ENCODE measurements at regions not wholly inside any gene's neighbourhood (a gene's known extent, or its start where the extent isn't known, plus 50 kb on each side); places are given as distances from the start of the nearest gene placed in this dataset.

DNA sequence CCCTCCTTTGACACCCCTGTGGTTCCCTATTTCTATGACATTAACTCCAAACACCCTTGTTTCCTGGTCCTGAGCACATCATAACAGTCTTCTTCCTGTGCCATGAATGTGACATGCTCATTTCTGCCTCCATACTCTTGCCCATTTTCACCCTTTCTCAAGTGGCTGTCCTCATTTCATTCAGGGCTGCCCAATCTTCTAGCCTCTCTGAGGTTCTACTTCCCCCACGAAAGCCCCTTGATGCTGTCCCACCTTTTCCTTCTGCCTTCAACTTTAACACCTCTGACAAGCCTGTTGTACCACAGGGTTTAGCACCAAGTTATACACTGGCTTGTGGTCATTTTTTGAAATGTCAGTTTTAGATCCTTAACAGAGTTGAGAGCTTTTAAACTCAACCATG, 136.2 kb upstream of the BOD1L1 start:
- no peak overlapping the region for H3K9ac ChIP-seq (ENCODE audit: low read depth, low read length)
- no peaks in the 10 kb centered on the region for H3K27me3 ChIP-seq (ENCODE audit: control insufficient read depth, insufficient read depth, low read length)
- no peaks in the 10 kb centered on the region for H3K36me3 ChIP-seq (ENCODE audit: insufficient read depth, low read length)
- H3K4me3 ChIP-seq (ENCODE audit: low read length): no peak overlapping the region
- no peak overlapping the region for H3K4me2 ChIP-seq (ENCODE audit: low read length)
- H3K4me1 ChIP-seq (ENCODE audit: control insufficient read depth, insufficient read depth, low read length): peaks cover 6% of the 10 kb centered on the region
- no peaks in the 10 kb centered on the region for H3K9me3 ChIP-seq (replicated peaks; ENCODE audit: low read length)

DNA sequence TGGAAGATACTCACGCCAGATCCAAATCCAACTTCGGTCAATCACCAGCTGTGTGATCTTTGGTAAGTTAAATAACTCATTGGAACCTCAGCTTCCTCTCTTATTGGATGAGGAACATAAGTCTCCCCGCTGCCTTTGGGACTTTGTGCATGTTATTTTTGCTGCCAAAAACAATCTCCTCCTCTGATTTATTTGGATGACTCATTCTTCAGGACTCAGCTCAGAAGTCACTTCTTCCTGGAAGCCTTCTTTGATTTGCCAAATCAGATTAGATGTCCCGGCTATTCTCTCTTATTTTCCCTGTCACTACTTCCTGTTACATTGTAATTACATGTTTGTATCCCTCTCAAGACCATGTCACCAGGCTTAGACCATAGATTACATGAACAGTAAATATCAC, 138.0 kb upstream of the BOD1L1 start:
- no peak overlapping the region for H3K9ac ChIP-seq (ENCODE audit: low read depth, low read length)
- no peak overlapping the region for H3K4me3 ChIP-seq (ENCODE audit: low read length)
- H3K9me3 ChIP-seq (replicated peaks; ENCODE audit: low read length): no peaks in the 10 kb centered on the region
- peaks cover 6% of the 10 kb centered on the region for H3K4me1 ChIP-seq (ENCODE audit: control insufficient read depth, insufficient read depth, low read length)
- no peaks in the 10 kb centered on the region for H3K36me3 ChIP-seq (ENCODE audit: insufficient read depth, low read length)
- no peaks in the 10 kb centered on the region for H3K27me3 ChIP-seq (ENCODE audit: control insufficient read depth, insufficient read depth, low read length)
- no peak overlapping the region for H3K4me2 ChIP-seq (ENCODE audit: low read length)

DNA sequence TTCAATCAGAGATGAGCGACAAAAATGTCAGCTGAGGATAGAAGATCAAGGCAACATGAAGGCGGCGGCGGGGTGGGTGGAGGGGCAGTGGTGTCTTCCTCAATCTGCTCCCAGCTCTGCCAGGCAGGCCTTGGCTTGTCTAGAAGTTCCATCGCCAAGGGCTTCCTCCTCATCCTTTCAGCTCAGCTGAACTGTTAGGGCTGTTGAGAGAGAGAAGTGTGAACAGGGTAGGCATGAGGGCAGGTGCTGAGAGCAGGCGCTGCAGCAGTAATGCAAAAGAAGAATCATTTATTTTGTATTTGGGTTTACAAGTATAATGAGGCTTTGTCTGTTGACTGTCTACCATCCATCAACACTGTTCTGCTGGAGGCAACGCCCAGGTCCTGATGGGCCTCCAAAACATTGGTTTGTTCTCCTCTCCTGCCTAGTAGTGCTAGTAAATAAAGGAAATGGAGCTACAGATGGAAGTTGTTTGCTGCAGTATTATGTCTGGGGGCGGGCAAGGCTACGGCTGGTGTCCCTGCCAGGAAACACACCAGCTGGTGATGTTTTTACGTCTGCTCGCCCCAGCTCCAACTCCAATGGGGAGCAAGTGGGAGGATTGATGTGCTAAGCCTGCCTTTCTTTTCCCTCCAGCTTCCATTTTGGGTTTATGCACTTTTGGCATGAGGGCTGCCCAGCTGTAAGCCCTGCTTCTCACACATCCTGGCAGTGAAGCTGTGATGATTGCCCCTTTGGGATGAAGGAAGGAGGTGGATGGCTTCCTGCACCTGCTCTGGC, 139.4 kb upstream of the BOD1L1 start:
- Histone ChIP-seq H3K9me3 (replicated peaks; ENCODE audit: low read length) (no peaks in the 10 kb centered on the region), H3K4me1 (ENCODE audit: control insufficient read depth, insufficient read depth, low read length) (peaks cover 6% of the 10 kb centered on the region), H3K27me3 (ENCODE audit: control insufficient read depth, insufficient read depth, low read length) (no peaks in the 10 kb centered on the region), H3K4me3 (ENCODE audit: low read length) (no peak overlapping the region), H3K36me3 (ENCODE audit: insufficient read depth, low read length) (no peaks in the 10 kb centered on the region), H3K4me2 (ENCODE audit: low read length) (no peak overlapping the region), H3K9ac (ENCODE audit: low read depth, low read length) (no peak overlapping the region)

DNA sequence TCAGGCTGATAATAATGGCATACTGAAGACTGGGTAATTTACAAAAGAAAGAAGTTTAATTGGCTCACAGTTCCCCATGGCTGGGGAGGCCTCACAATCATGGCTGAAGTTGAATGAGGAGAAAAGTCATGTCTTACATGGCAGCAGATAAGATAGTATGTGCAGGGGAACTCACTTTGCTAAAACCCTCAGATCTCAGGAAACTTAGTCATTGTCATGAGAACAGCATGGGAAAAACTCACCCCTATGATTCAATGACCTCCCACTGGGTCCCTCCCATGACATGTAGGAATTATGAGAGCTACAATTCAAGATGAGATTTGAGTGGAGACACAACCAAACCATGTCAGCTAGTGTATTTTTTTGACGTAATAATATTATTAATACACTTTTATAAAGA, 149.8 kb upstream of the BOD1L1 start:
- H3K4me3 ChIP-seq (ENCODE audit: low read length): no peak overlapping the region
- H3K27me3 ChIP-seq (ENCODE audit: control insufficient read depth, insufficient read depth, low read length): no peaks in the 10 kb centered on the region
- no peak overlapping the region for H3K9ac ChIP-seq (ENCODE audit: low read depth, low read length)
- H3K9me3 ChIP-seq (replicated peaks; ENCODE audit: low read length): no peaks in the 10 kb centered on the region
- H3K4me1 ChIP-seq (ENCODE audit: control insufficient read depth, insufficient read depth, low read length): no peaks in the 10 kb centered on the region
- no peaks in the 10 kb centered on the region for H3K36me3 ChIP-seq (ENCODE audit: insufficient read depth, low read length)
- no peak overlapping the region for H3K4me2 ChIP-seq (ENCODE audit: low read length)

DNA sequence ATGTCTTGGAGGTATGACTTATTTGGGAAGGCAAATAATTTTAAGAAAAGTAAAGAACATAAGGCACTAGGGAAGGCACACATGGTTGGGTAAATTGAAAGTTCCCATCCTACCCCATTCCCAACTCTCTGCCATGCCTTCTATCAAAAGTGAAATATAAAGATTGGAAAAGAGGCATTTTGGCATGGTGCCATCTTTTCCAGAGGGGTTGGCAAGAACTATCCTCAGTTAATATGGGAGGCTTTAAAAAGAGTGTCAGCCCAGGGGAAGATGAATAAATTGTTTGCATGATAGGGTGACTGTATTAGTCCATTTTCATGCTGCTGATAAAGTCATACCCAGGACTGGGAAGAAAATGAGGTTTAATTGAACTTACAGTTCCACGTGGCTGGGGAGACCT, 150.8 kb upstream of the BOD1L1 start:
- H3K9me3 ChIP-seq (replicated peaks; ENCODE audit: low read length): no peaks in the 10 kb centered on the region
- H3K36me3 ChIP-seq (ENCODE audit: insufficient read depth, low read length): no peaks in the 10 kb centered on the region

DNA sequence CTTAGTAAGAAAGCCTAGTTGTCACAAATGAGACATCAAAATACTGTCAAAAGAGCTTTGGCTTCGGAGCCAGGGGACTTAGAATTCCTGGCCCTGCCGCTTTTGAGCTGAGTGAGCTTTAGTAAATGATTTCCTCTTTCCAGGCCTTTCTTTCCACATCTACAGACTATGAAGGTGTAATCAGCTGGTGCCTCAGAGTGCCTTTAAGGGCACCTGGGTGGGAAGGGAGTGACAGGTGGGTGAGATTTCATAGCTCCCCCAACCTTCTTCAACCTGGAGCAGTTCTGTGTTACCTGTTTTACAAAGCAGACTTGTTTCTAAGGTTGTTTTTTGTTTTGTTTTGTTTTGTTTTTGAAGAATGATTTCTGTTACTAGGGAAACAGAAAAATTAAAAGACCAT, 154.7 kb upstream of the BOD1L1 start:
- Histone ChIP-seq H3K27me3 (ENCODE audit: control insufficient read depth, insufficient read depth, low read length) (no peaks in the 10 kb centered on the region), H3K4me1 (ENCODE audit: control insufficient read depth, insufficient read depth, low read length) (no peaks in the 10 kb centered on the region), H3K36me3 (ENCODE audit: insufficient read depth, low read length) (no peaks in the 10 kb centered on the region), H3K4me2 (ENCODE audit: low read length) (no peak overlapping the region), H3K9ac (ENCODE audit: low read depth, low read length) (no peak overlapping the region), H3K4me3 (ENCODE audit: low read length) (no peak overlapping the region), H3K9me3 (replicated peaks; ENCODE audit: low read length) (no peaks in the 10 kb centered on the region)

More for the DNA sequence above, 150.8 kb upstream of the BOD1L1 start:
- no peak overlapping the region for H3K9ac ChIP-seq (ENCODE audit: low read depth, low read length)
- H3K4me1 ChIP-seq (ENCODE audit: control insufficient read depth, insufficient read depth, low read length): no peaks in the 10 kb centered on the region
- no peaks in the 10 kb centered on the region for H3K27me3 ChIP-seq (ENCODE audit: control insufficient read depth, insufficient read depth, low read length)
- no peak overlapping the region for H3K4me3 ChIP-seq (ENCODE audit: low read length)
- H3K4me2 ChIP-seq (ENCODE audit: low read length): no peak overlapping the region

DNA sequence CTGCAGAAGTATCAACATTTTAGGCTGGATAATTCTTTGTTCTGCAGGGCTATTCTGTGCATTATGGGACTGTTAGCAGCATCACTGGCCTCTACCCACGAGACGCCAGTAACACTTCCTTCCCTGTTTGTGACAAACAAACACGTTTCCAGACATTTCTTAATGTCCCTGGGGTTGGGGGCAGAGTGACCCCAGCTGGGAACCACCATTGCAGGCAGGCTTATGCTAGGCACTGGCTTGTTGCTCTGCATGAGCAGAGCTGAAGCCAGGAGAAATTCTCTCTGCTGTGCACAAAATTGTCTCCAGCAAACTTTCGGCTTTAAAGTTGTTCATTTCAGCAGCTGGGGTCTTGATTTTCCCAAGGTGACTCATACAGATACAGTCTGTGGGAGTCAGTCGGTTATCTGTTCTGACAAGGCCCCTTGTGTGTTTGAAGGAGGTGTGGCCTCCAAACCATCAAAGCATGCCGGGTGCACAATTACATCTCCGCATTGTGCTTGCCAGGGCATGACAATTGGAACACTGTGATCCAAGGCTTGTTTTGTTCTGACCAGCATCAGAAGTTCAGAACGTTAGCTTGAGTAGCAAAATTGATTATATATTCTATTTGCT, 156.4 kb upstream of the BOD1L1 start:
- H3K4me2 ChIP-seq (ENCODE audit: low read length): no peak overlapping the region
- no peaks in the 10 kb centered on the region for H3K4me1 ChIP-seq (ENCODE audit: control insufficient read depth, insufficient read depth, low read length)
- no peaks in the 10 kb centered on the region for H3K9me3 ChIP-seq (replicated peaks; ENCODE audit: low read length)
- no peak overlapping the region for H3K9ac ChIP-seq (ENCODE audit: low read depth, low read length)
- no peaks in the 10 kb centered on the region for H3K36me3 ChIP-seq (ENCODE audit: insufficient read depth, low read length)
- no peaks in the 10 kb centered on the region for H3K27me3 ChIP-seq (ENCODE audit: control insufficient read depth, insufficient read depth, low read length)
- H3K4me3 ChIP-seq (ENCODE audit: low read length): no peak overlapping the region

DNA sequence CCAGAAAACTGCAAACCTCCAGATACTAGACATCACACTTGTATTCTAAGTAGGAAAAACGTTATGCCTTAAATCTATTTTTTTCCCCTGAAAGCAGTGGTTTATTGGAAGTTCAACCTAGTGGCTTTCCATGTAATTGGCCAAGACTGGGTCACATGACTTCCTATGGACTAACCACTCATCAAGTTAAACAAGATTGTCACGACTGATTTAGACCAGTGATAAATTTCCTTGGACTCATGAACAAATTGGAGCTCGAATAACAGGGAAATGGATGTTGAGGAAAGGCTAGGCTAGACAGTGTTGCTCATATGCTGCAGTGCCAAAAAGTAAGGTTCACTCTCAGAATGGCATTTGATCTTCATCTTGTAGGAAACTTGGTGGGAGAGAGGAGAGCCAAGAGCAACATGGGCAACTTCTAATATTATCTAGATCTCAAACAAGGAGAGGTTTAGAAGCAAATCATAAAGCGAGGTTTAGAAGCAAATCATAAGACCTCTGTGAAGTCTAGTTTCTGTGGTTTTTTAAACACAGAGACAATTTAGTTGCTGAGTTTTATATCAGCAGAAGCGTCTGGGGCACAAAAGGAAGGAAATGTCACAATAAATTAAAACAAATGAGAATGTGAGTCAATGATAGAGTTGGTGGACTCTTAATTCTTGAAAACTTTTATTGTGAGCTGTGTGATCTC, 165.6 kb upstream of the BOD1L1 start:
- no peaks in the 10 kb centered on the region for H3K36me3 ChIP-seq (ENCODE audit: insufficient read depth, low read length)
- no peak overlapping the region for H3K9ac ChIP-seq (ENCODE audit: low read depth, low read length)

DNA sequence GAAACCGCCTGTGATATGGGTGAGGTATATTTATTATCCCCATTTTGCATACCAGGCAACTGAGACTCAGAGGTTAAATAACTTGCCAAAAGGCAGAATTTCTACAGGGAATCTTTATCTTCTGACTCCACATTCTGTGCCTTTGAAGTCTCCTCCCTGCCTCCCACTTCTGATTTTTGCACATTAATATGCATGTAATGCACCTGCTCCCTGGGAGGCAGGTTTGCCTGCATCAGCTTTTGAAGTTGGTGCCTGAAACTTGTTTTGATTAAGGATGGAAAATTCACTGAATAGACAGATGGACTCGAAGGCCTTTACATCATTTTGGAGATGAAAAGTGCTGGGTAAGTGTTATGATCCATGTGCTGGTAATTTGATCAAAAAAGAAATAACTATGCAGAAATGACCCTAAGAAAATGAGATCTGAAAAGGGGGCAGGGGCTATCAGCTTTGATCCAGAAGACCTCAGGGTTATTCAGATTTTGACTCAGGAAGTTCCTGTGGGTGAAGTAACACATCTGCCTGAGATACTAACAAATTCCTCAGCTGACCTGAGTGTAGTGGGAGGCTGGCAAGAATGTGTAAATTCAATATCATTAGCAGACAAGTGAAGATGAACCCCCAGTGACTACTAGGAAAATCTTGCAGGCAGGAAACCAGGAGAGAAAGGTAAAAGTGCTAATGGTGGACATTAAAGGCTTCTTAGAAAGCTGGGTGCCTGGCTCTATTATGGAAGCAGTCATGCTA, 167.5 kb upstream of the BOD1L1 start:
- no peaks in the 10 kb centered on the region for H3K4me1 ChIP-seq (ENCODE audit: control insufficient read depth, insufficient read depth, low read length)
- H3K9ac ChIP-seq (ENCODE audit: low read depth, low read length): no peak overlapping the region
- H3K36me3 ChIP-seq (ENCODE audit: insufficient read depth, low read length): no peaks in the 10 kb centered on the region
- H3K27me3 ChIP-seq (ENCODE audit: control insufficient read depth, insufficient read depth, low read length): no peaks in the 10 kb centered on the region
- H3K4me2 ChIP-seq (ENCODE audit: low read length): no peak overlapping the region
- no peak overlapping the region for H3K4me3 ChIP-seq (ENCODE audit: low read length)
- no peaks in the 10 kb centered on the region for H3K9me3 ChIP-seq (replicated peaks; ENCODE audit: low read length)

More for the DNA sequence above, 165.6 kb upstream of the BOD1L1 start:
- H3K27me3 ChIP-seq (ENCODE audit: control insufficient read depth, insufficient read depth, low read length): no peaks in the 10 kb centered on the region
- no peak overlapping the region for H3K4me3 ChIP-seq (ENCODE audit: low read length)
- no peaks in the 10 kb centered on the region for H3K9me3 ChIP-seq (replicated peaks; ENCODE audit: low read length)
- H3K4me2 ChIP-seq (ENCODE audit: low read length): no peak overlapping the region
- no peaks in the 10 kb centered on the region for H3K4me1 ChIP-seq (ENCODE audit: control insufficient read depth, insufficient read depth, low read length)

DNA sequence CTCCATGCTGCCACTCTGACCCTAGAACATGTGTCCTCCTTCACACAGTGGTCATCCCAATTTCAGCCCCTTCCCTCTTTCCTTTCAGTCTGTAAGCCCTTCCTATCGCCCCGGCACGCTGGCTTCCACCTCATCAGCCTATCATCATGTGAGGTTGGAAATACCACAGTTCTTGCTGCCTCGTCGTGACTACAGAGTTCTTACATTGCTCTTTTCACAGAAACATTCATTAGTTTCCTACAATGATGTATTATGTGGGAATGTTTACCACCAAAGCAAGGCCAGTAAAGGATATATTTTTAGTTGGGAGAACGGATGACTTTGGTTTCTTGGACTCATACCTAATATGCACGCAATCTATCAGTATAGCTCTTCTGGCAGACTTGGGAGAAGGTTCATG, 169.5 kb upstream of the BOD1L1 start:
- no peak overlapping the region for H3K4me2 ChIP-seq (ENCODE audit: low read length)
- H3K9ac ChIP-seq (ENCODE audit: low read depth, low read length): no peak overlapping the region
- H3K4me1 ChIP-seq (ENCODE audit: control insufficient read depth, insufficient read depth, low read length): no peaks in the 10 kb centered on the region
- no peaks in the 10 kb centered on the region for H3K9me3 ChIP-seq (replicated peaks; ENCODE audit: low read length)
- no peak overlapping the region for H3K4me3 ChIP-seq (ENCODE audit: low read length)
- no peaks in the 10 kb centered on the region for H3K27me3 ChIP-seq (ENCODE audit: control insufficient read depth, insufficient read depth, low read length)
- no peaks in the 10 kb centered on the region for H3K36me3 ChIP-seq (ENCODE audit: insufficient read depth, low read length)

DNA sequence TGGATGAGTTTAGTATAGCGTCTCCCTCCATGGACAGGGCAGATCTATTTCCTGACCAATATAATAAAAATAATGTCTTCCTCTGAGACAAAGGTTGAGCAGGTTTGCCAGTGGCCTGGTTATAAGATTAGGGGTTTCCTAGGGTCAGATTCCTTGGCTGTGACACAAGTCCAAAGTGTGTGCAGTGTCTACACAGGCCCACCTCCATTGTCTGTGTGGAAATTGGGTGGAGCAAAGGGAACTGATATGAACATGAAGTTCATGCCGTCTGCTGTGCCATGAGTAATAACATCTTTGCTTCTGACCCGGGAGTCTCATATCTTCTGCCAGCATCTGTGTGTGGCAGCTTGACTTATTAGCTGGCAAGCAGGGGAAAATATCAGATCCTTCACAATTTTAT, 187.7 kb upstream of the BOD1L1 start:
- no peak overlapping the region for H3K4me3 ChIP-seq (ENCODE audit: low read length)
- H3K4me2 ChIP-seq (ENCODE audit: low read length): no peak overlapping the region
- no peak overlapping the region for H3K9ac ChIP-seq (ENCODE audit: low read depth, low read length)
- no peaks in the 10 kb centered on the region for H3K36me3 ChIP-seq (ENCODE audit: insufficient read depth, low read length)
- no peaks in the 10 kb centered on the region for H3K27me3 ChIP-seq (ENCODE audit: control insufficient read depth, insufficient read depth, low read length)
- no peaks in the 10 kb centered on the region for H3K4me1 ChIP-seq (ENCODE audit: control insufficient read depth, insufficient read depth, low read length)
- H3K9me3 ChIP-seq (replicated peaks; ENCODE audit: low read length): no peaks in the 10 kb centered on the region
